Naive B cell (primary cell): ENCODE measurements at regions not wholly inside any gene's neighbourhood (a gene's known extent, or its start where the extent isn't known, plus 50 kb on each side); places are given as distances from the start of the nearest gene placed in this dataset.

Source experiments
- ATAC-seq, 2 donors: fragments of 150-1000 bp; cut with Tn5 transposase; 2 replicates each; pipeline ENCODE4 v1.10.0; 2021; ENCODE audit warnings: low read depth in 2 of 2, mild to moderate bottlenecking in 2 of 2, moderate library complexity in 2 of 2
- DNase-seq: peaks from one replicate; pipeline ENCODE4 v3.0.0; 2022
- H3K27ac Mint-ChIP-seq, 6 donors: one replicate each; pipeline ENCODE4 v1.8.0; 2020 to 2022; ENCODE audit warnings: mild to moderate bottlenecking in 6 of 6, mixed read lengths in 6 of 6, moderate library complexity in 5 of 6, inconsistent platforms in 2 of 6
- H3K27me3 Mint-ChIP-seq, 3 donors: one replicate each; pipeline ENCODE4 v1.8.0; 2021 to 2022; ENCODE audit warnings: mixed read lengths in 3 of 3, mild to moderate bottlenecking in 1 of 3
- H3K36me3 Mint-ChIP-seq, 2 donors: one replicate each; pipeline ENCODE4 v1.8.0; 2020 to 2022; ENCODE audit warnings: mixed read lengths in 2 of 2, inconsistent platforms in 1 of 2, mild to moderate bottlenecking in 1 of 2
- H3K4me1 Mint-ChIP-seq, 3 donors: one replicate each; pipeline ENCODE4 v1.8.0; 2020 to 2022; ENCODE audit warnings: mixed read lengths in 3 of 3, inconsistent platforms in 1 of 3, mild to moderate bottlenecking in 1 of 3, moderate library complexity in 1 of 3
- H3K4me3 Mint-ChIP-seq, 8 donors: one replicate each; pipeline ENCODE4 v1.8.0; 2020 to 2022; ENCODE audit warnings: mild to moderate bottlenecking in 8 of 8, mixed read lengths in 8 of 8, moderate library complexity in 8 of 8, inconsistent platforms in 2 of 8
- H3K9me3 Mint-ChIP-seq, 7 donors: one replicate each; pipeline ENCODE4 v1.8.0; 2020 to 2022; ENCODE audit warnings: mixed read lengths in 7 of 7, mild to moderate bottlenecking in 5 of 7, inconsistent platforms in 2 of 7, moderate library complexity in 1 of 7

- ATAC-seq (no peak), DNase-seq (no peak)
- H3K27me3 Mint-ChIP-seq: peaks cover 0 to 7% (median 6%) of the 10 kb centered on the region in 3 donors
- H3K27ac Mint-ChIP-seq: peak overlapping the region in 1 of 6 donors; percentile 64
- H3K4me1 Mint-ChIP-seq: no peaks in the 10 kb centered on the region
- no peaks in the 10 kb centered on the region for H3K9me3 Mint-ChIP-seq
- no peaks in the 10 kb centered on the region for H3K36me3 Mint-ChIP-seq
- no peak overlapping the region for H3K4me3 Mint-ChIP-seq
Observed at GRCh38 chr5:34570721-34571676, 85.1 kb upstream of the RAI14 start.

- no peaks in the 10 kb centered on the region for H3K9me3 Mint-ChIP-seq
Observed at GRCh38 chr5:34571677-34572041, 84.5 kb upstream of the RAI14 start.

GRCh38 chr5:34574936-34575467, 81.1 kb upstream of the RAI14 start:
- peaks cover 0 to 8% (median 0%) of the 10 kb centered on the region in 7 donors for H3K9me3 Mint-ChIP-seq
- no peak overlapping the region for H3K4me3 Mint-ChIP-seq
- DNase-seq (no peak), ATAC-seq (no peak)
- no peaks in the 10 kb centered on the region for H3K36me3 Mint-ChIP-seq
- H3K27me3 Mint-ChIP-seq: no peaks in the 10 kb centered on the region
- peak overlapping the region in 1 of 6 donors; percentile 21 for H3K27ac Mint-ChIP-seq
- no peaks in the 10 kb centered on the region for H3K4me1 Mint-ChIP-seq

More at GRCh38 chr5:34571677-34572041, 84.5 kb upstream of the RAI14 start:
- no peaks in the 10 kb centered on the region for H3K36me3 Mint-ChIP-seq
- H3K4me3 Mint-ChIP-seq: no peak overlapping the region
- no peak overlapping the region for H3K27ac Mint-ChIP-seq
- H3K27me3 Mint-ChIP-seq: peaks cover 0 to 6% (median under 1%) of the 10 kb centered on the region in 3 donors
- ATAC-seq: no peak
- H3K4me1 Mint-ChIP-seq: no peaks in the 10 kb centered on the region
- DNase-seq: no peak

- ATAC-seq (no peak), DNase-seq (no peak)
- Mint-ChIP-seq H3K36me3 (no peaks in the 10 kb centered on the region), H3K27ac (no peak overlapping the region), H3K27me3 (no peaks in the 10 kb centered on the region), H3K4me3 (no peak overlapping the region), H3K9me3 (peaks cover 0 to 8% (median 0%) of the 10 kb centered on the region in 7 donors), H3K4me1 (no peaks in the 10 kb centered on the region)
Observed at GRCh38 chr5:34576891-34577666, 79.0 kb upstream of the RAI14 start.

DNA sequence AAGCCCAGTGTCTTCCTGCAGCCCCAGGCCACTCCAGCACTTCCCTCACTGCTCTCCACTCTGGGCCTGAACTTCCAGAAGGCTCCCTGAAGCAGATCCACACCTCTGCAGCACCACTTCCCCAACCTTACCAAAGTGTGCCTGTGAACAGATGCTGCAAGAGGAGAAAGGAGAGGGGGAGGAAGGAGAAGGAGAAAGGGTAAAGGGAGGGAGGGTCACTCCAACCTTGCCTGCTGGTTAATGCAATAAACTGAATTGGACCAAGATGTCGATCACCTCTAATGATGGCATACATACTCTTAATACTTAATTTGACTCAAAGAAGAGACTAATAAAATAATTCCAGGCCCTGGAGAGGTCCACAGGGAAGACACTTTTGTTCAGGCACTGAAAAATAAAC, 77.2 kb upstream of the RAI14 start:
- ATAC-seq (no peak), DNase-seq (no peak)
- Mint-ChIP-seq H3K4me3 (no peak overlapping the region), H3K27ac (no peak overlapping the region), H3K9me3 (peaks cover 0 to 8% (median 0%) of the 10 kb centered on the region in 7 donors), H3K27me3 (peaks cover 0 to 3% (median 0%) of the 10 kb centered on the region in 3 donors), H3K4me1 (no peaks in the 10 kb centered on the region), H3K36me3 (no peaks in the 10 kb centered on the region)

- Mint-ChIP-seq H3K9me3 (peaks cover 0 to 8% (median 0%) of the 10 kb centered on the region in 7 donors), H3K27me3 (peaks cover 3 to 8% (median 6%) of the 10 kb centered on the region in 3 donors), H3K36me3 (no peaks in the 10 kb centered on the region), H3K4me1 (no peaks in the 10 kb centered on the region), H3K4me3 (no peak overlapping the region), H3K27ac (no peak overlapping the region)
- DNase-seq (no peak), ATAC-seq (no peak)
Observed at GRCh38 chr5:34580983-34581382, 75.1 kb upstream of the RAI14 start.

DNA sequence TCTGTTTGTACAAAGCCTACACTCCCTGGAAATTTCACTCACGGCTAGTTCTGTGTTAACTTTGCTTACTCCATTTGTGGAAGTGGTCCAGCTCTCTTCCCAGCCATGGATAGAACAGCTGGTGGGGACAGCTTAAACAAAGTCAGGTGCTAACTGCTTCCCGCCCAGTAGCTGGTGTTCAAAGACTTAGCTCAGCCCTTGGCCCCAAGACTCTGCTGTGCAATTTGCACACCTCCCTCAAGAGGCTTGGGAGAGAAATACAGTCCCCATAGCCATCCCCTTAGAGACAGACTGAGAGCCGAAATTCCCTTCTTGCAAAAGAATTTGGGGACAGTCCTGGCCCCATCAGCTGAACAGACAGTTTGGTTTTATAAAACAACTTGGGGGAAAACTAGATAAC, 73.8 kb upstream of the RAI14 start:
- Mint-ChIP-seq H3K27me3 (peaks cover 3 to 8% (median 6%) of the 10 kb centered on the region in 3 donors), H3K4me3 (no peak overlapping the region), H3K36me3 (no peaks in the 10 kb centered on the region), H3K4me1 (no peaks in the 10 kb centered on the region), H3K27ac (no peak overlapping the region), H3K9me3 (peaks cover 0 to 8% (median 0%) of the 10 kb centered on the region in 7 donors)
- DNase-seq (no peak), ATAC-seq (no peak)

GRCh38 chr5:34583167-34583566, 73.0 kb upstream of the RAI14 start:
- no peak for DNase-seq
- peak overlapping the region in 1 of 6 donors; percentile 7 for H3K27ac Mint-ChIP-seq
- no peak overlapping the region for H3K4me3 Mint-ChIP-seq

DNA sequence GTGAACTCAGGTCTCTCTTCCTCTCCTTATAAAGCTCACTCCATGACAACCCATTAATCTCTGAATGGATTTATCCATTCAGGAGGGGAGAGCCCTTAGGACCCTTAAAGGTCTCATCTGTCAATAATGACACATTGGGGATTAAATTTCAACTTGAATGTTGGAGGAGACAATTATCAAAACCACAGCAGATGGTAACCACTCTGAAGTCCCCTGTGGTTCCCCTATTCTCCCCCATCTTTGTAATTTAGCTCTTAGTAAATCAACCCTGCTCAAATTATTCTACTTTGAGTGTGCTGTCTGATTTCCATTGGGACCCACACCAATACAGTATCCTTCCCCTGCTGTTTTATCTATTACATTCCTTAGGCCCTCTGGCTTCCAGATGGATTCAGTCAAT, 72.0 kb upstream of the RAI14 start:
- DNase-seq: no peak
- peaks cover 6 to 8% (median 7%) of the 10 kb centered on the region in 3 donors for H3K27me3 Mint-ChIP-seq
- no peaks in the 10 kb centered on the region for H3K4me1 Mint-ChIP-seq
- ATAC-seq: no peak
- no peak overlapping the region for H3K4me3 Mint-ChIP-seq
- H3K27ac Mint-ChIP-seq: no peak overlapping the region
- peaks cover 0 to 2% (median 0%) of the 10 kb centered on the region in 7 donors for H3K9me3 Mint-ChIP-seq
- H3K36me3 Mint-ChIP-seq: no peaks in the 10 kb centered on the region

More at GRCh38 chr5:34583167-34583566, 73.0 kb upstream of the RAI14 start:
- Mint-ChIP-seq H3K36me3 (no peaks in the 10 kb centered on the region), H3K4me1 (no peaks in the 10 kb centered on the region), H3K27me3 (peaks cover 6 to 8% (median 7%) of the 10 kb centered on the region in 3 donors), H3K9me3 (peaks cover 0 to 8% (median 0%) of the 10 kb centered on the region in 7 donors)
- ATAC-seq: no peak

GRCh38 chr5:34585601-34586104, 70.5 kb upstream of the RAI14 start:
- Mint-ChIP-seq H3K27ac (peak overlapping the region in 2 of 6 donors; percentile 13 to 86), H3K9me3 (no peaks in the 10 kb centered on the region), H3K4me3 (no peak overlapping the region), H3K27me3 (peaks cover 6 to 8% (median 7%) of the 10 kb centered on the region in 3 donors), H3K4me1 (no peaks in the 10 kb centered on the region), H3K36me3 (no peaks in the 10 kb centered on the region)
- no peak for ATAC-seq
- no peak for DNase-seq

- no peak overlapping the region for H3K27ac Mint-ChIP-seq
- ATAC-seq (no peak), DNase-seq (no peak)
- H3K9me3 Mint-ChIP-seq: no peaks in the 10 kb centered on the region
- H3K27me3 Mint-ChIP-seq: peaks cover 6 to 8% (median 7%) of the 10 kb centered on the region in 3 donors
- H3K4me1 Mint-ChIP-seq: no peaks in the 10 kb centered on the region
- H3K36me3 Mint-ChIP-seq: no peaks in the 10 kb centered on the region
- H3K4me3 Mint-ChIP-seq: no peak overlapping the region
Observed at GRCh38 chr5:34586117-34586885, 69.8 kb upstream of the RAI14 start.

GRCh38 chr5:34587355-34588241, 68.5 kb upstream of the RAI14 start:
- ATAC-seq (no peak), DNase-seq (no peak)
- Mint-ChIP-seq H3K9me3 (no peaks in the 10 kb centered on the region), H3K4me1 (no peaks in the 10 kb centered on the region), H3K4me3 (no peak overlapping the region), H3K27ac (no peak overlapping the region), H3K36me3 (no peaks in the 10 kb centered on the region), H3K27me3 (peaks cover 6 to 8% (median 7%) of the 10 kb centered on the region in 3 donors)
